Fibroblast of lung (primary cell): ENCODE measurements at regions not wholly inside any gene's neighbourhood (a gene's known extent, or its start where the extent isn't known, plus 50 kb on each side); places are given as distances from the start of the nearest gene placed in this dataset.

Experiments used
- CTCF ChIP-seq, 2 donors: IDR thresholded peaks in 1 of 2; conservative IDR thresholded peaks in 1 of 2; 1 replicate in 1 of 2; 2 replicates in 1 of 2; pipeline ENCODE4 v1.5.1; 2011 to 2012; ENCODE audit warnings: low read length in 2 of 2, control low read depth in 1 of 2, inconsistent platforms in 1 of 2, low read depth in 1 of 2, mild to moderate bottlenecking in 1 of 2
- EZH2 ChIP-seq: IDR thresholded peaks from 2 replicates; pipeline ENCODE4 v1.5.1; 2012; ENCODE audit warnings: low read length, control low read depth, mild to moderate bottlenecking; ENCODE audit errors: missing control alignments

DNA sequence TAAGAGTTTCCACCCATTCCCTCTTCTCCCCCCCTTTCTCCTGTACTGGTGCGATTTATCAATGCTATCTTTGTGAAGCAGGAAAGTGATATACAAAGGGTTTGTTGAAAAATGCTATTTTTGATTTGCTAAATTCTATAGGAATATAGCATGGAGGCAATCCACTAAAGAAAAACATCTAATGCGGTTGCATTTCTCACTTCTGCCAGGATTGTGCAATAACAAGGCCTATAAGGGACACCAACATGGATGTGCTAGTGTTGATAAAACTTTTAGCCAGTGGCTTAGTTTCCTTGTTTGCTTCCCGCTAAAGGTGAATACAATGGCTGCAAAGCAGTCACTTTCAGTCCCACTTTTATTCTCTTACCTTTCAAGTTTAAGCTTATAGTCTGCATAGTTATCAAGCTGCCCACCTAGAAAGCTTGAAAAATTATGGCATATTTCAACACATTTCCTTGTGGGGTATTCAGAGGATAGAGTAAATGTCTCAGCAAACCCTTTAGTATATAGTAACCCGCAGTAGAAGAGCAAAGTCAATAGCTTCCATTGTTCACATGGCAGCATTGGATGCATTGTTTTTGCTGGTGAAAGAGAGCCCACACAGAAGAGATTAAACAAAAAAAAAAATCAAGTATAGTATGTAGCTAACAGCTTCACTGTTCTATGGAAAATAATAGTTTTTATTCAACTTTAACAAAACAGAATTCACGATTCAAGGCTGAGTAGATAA, 674.6 kb upstream of the SEMA6A start:
- TF ChIP-seq CTCF (conservative IDR thresholded peaks at IDR 0.05 in 1 of 2, IDR thresholded peaks at IDR 0.05 in 1 of 2; ENCODE audit: low read depth in 1 of 2, low read length in 2 of 2) (no peak), EZH2 (no peak)
